Glutamatergic neuron (in vitro differentiated cells): ENCODE measurements at regions not wholly inside any gene's neighbourhood (a gene's known extent, or its start where the extent isn't known, plus 50 kb on each side); places are given as distances from the start of the nearest gene placed in this dataset.
"Not testable (repeated sequence)": the region's sequence is repeated elsewhere in the genome, so short reads cannot be mapped to it uniquely, and the experiment has no call there.

Source experiments
- DNase-seq: peaks from one replicate; pipeline ENCODE4 v3.0.0; 2022
- H3K27ac Mint-ChIP-seq: one replicate; pipeline ENCODE4 v1.8.0; 2020; ENCODE audit warnings: mild to moderate bottlenecking, mixed read lengths, inconsistent platforms; ENCODE audit not compliant: unreplicated experiment
- H3K27me3 Mint-ChIP-seq: one replicate; pipeline ENCODE4 v1.8.0; 2020; ENCODE audit warnings: mild to moderate bottlenecking, moderate library complexity, mixed read lengths, inconsistent platforms; ENCODE audit not compliant: unreplicated experiment
- H3K36me3 Mint-ChIP-seq: one replicate; pipeline ENCODE4 v1.8.0; 2020; ENCODE audit warnings: mild to moderate bottlenecking, mixed read lengths, inconsistent platforms; ENCODE audit not compliant: unreplicated experiment
- H3K4me1 Mint-ChIP-seq: one replicate; pipeline ENCODE4 v1.8.0; 2020; ENCODE audit warnings: mild to moderate bottlenecking, low read depth, mixed read lengths, inconsistent platforms; ENCODE audit not compliant: unreplicated experiment
- H3K4me3 Mint-ChIP-seq: one replicate; pipeline ENCODE4 v1.8.0; 2020; ENCODE audit warnings: mild to moderate bottlenecking, mixed read lengths, inconsistent platforms; ENCODE audit not compliant: unreplicated experiment
- H3K9me3 Mint-ChIP-seq: one replicate; pipeline ENCODE4 v1.8.0; 2020; ENCODE audit warnings: mild to moderate bottlenecking, moderate library complexity, mixed read lengths, inconsistent platforms; ENCODE audit not compliant: unreplicated experiment
- CTCF ChIP-seq: fragments of 200-600 bp; sonication (generic); IDR thresholded peaks from one replicate; pipeline ENCODE4 v1.5.0; 2021; ENCODE audit not compliant: partially characterized antibody, unreplicated experiment

DNA sequence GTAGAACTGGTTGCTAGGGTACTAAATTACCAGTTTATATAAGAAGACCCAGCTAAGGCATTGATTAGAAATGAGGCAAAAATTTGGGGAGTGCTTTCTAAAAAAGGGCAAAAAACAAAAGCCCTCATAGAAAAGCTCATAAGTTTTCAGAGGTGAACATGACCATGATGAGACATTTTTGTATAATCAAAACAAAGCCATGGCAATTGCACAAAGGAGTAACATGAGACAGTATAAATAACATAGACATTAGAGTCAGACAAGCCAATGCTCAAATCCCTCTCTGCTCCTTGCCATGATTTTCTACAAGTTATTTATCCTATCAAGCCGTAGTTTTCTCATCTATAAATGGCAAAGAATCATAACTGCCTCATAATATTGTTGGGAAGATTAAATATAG, 112.2 kb upstream of the ADTRP start:
- H3K27ac Mint-ChIP-seq: no peak overlapping the region
- no peaks in the 10 kb centered on the region for H3K27me3 Mint-ChIP-seq
- H3K4me1 Mint-ChIP-seq: no peaks in the 10 kb centered on the region
- no peak for DNase-seq
- H3K4me3 Mint-ChIP-seq: no peak overlapping the region
- no peaks in the 10 kb centered on the region for H3K9me3 Mint-ChIP-seq
- TF ChIP-seq CTCF: no peak
- H3K36me3 Mint-ChIP-seq: no peaks in the 10 kb centered on the region

- DNase-seq: no peak
- Mint-ChIP-seq H3K4me1 (no peaks in the 10 kb centered on the region), H3K27me3 (no peaks in the 10 kb centered on the region), H3K4me3 (no peak overlapping the region), H3K27ac (no peak overlapping the region), H3K36me3 (no peaks in the 10 kb centered on the region), H3K9me3 (no peaks in the 10 kb centered on the region)
- TF ChIP-seq CTCF: no peak
These were observed 111.6 kb upstream of the ADTRP start for GRCh38 chr6:11890209-11890608.

- H3K4me3 Mint-ChIP-seq: no peak overlapping the region
- TF ChIP-seq CTCF: no peak
- no peaks in the 10 kb centered on the region for H3K27me3 Mint-ChIP-seq
- H3K27ac Mint-ChIP-seq: no peak overlapping the region
- H3K9me3 Mint-ChIP-seq: no peaks in the 10 kb centered on the region
- no peaks in the 10 kb centered on the region for H3K4me1 Mint-ChIP-seq
- no peaks in the 10 kb centered on the region for H3K36me3 Mint-ChIP-seq
- no peak for DNase-seq
These were observed 111.0 kb upstream of the ADTRP start for GRCh38 chr6:11889572-11889971.

- H3K4me3 Mint-ChIP-seq: no peak overlapping the region
These were observed 110.1 kb upstream of the ADTRP start for GRCh38 chr6:11888727-11889126.

DNA sequence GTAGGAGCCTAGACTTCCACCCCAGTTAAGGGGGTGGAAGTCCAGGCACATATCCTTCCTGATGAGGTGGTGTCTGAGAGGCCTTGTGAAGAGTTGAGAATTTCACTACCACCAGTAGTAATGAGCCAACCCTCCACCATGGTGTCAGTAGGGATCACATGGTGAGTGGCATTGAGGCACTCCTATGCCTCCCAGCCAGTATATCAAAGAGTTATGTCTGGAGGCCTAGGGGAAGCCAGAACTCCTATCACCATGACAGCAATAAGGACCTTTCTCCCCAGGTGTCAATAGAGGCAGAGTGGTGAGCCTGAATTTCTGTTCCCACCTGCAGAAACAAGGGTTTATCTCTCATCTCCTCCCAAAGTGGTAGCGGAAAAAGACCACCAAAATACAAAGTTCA, 106.6 kb upstream of the ADTRP start:
- Mint-ChIP-seq H3K27ac (no peak overlapping the region), H3K36me3 (peaks cover 14% of the 10 kb centered on the region), H3K27me3 (no peaks in the 10 kb centered on the region), H3K4me1 (no peaks in the 10 kb centered on the region), H3K9me3 (peaks cover under 1% of the 10 kb centered on the region), H3K4me3 (no peak overlapping the region)
- DNase-seq: no peak
- TF ChIP-seq CTCF: no peak

More at GRCh38 chr6:11888727-11889126, 110.1 kb upstream of the ADTRP start:
- no peaks in the 10 kb centered on the region for H3K27me3 Mint-ChIP-seq
- no peaks in the 10 kb centered on the region for H3K9me3 Mint-ChIP-seq
- TF ChIP-seq CTCF: no peak
- no peak overlapping the region for H3K27ac Mint-ChIP-seq
- no peaks in the 10 kb centered on the region for H3K4me1 Mint-ChIP-seq
- DNase-seq: no peak
- H3K36me3 Mint-ChIP-seq: no peaks in the 10 kb centered on the region

GRCh38 chr6:11883471-11883870, 104.9 kb upstream of the ADTRP start:
- H3K4me3 Mint-ChIP-seq, H3K27me3 Mint-ChIP-seq, H3K4me1 Mint-ChIP-seq, H3K9me3 Mint-ChIP-seq, H3K27ac Mint-ChIP-seq, DNase-seq: not testable (repeated sequence)
- peaks cover 19% of the 10 kb centered on the region for H3K36me3 Mint-ChIP-seq

GRCh38 chr6:11880156-11880555, 101.6 kb upstream of the ADTRP start:
- peaks cover 19% of the 10 kb centered on the region for H3K36me3 Mint-ChIP-seq
- H3K27ac Mint-ChIP-seq, H3K27me3 Mint-ChIP-seq, H3K4me3 Mint-ChIP-seq, H3K4me1 Mint-ChIP-seq, H3K9me3 Mint-ChIP-seq, DNase-seq: not testable (repeated sequence)
